ENCODE measurements at regions not wholly inside any gene's neighbourhood (a gene's known extent, or its start where the extent isn't known, plus 50 kb on each side); places are given as distances from the start of the nearest gene placed in this dataset.

DNA sequence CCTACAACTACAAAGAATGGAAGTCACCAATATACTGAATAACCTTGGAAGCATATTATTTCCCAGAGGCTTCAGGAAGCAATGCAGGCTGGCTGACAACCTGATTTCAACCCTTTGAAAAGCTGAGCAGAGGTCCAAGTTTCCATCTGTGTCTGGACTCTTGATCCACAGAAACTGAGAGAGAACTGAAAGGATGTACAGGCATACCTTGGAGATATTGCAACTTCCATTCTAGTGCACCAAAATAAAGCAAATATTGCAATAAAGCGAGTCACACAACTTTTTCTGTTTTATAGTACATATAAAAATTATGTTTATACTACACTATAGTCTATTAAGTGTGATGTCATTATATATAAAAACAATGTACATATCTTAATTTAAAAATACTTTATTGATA is 85.3 kb downstream of the TYW3 start:
- DNase-seq (ENCODE audit: insufficient read length, low spot score): no peak
- no peak for TF ChIP-seq CTCF (IDR thresholded peaks at IDR 0.05; ENCODE audit: insufficient read depth, missing control alignments)

DNA sequence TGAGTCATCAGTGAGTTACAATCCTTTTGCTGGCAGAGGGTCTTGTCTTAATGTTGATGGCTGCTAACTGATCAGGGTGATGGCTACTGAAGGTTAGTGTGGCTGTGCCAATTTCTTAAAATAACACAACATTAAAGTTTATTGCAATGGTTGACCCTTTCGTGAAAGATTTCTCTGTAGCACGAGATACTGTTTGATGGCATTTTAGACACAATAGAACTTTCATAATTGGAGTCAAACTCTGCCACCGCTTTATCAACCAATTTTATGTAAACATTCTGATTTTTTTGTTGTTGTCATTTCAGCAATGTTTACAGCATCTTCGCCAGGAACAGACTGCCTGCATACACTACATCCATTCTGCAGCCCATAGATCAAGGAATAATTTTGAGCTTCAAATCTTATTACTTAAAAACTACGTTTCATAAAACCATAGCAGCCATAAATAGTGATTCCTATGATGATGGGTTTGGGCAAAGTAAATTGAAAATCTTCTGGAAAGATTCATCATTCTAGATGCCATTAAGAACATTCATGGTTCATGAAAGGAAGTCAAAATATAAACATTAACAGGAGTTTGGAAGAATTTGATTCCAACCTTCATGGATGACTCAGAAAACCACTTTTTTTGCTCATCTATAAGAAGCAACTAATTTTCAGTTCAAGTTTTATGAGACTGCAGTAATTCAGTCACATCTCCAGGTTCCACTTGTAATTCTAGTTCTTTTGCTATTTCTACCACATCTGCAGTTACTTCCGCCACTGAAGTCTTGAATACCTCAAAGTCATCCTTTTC is 85.9 kb downstream of the TYW3 start:
- no peak for DNase-seq (ENCODE audit: insufficient read length, low spot score)
- no peak for TF ChIP-seq CTCF (IDR thresholded peaks at IDR 0.05; ENCODE audit: insufficient read depth, missing control alignments)
- no peak for FAIRE-seq

More for the DNA sequence above, 85.3 kb downstream of the TYW3 start:
- no peak for FAIRE-seq

DNA sequence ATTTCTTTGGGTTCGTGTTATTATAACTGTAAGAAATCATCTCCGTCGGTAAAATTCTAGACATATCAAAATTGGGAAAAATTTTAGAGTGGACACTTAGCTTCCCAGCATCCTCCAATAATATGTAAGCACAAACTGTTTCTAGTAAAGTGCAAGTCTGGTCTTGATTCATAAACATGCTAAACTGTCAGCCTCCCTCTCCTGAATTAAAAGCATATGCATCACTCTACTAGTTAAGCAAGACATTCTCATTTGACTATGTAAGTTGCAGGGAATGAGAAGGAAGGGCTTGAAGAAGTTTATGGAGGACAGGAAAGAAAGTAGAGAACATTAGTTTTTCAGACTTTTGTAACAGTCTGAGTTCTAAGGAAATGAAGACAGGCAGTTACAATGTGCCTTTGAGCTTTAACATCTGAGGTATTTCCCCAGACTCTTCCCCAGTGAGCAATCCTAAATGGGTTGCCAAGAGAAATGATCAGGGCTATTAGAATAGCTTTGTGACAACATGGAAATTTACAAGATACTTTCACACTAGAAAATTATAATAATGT is 90.0 kb downstream of the TYW3 start:
- no peak for FAIRE-seq
- no peak for TF ChIP-seq CTCF (IDR thresholded peaks at IDR 0.05; ENCODE audit: insufficient read depth, missing control alignments)

GRCh38 chr1:74824497-74825107 is 91.7 kb downstream of the TYW3 start:
- TF ChIP-seq CTCF (IDR thresholded peaks at IDR 0.05; ENCODE audit: insufficient read depth, missing control alignments): no peak
- no peak for DNase-seq (ENCODE audit: insufficient read length, low spot score)
- FAIRE-seq: no peak

More for the DNA sequence above, 90.0 kb downstream of the TYW3 start:
- no peak for DNase-seq (ENCODE audit: insufficient read length, low spot score)

- TF ChIP-seq CTCF (IDR thresholded peaks at IDR 0.05; ENCODE audit: insufficient read depth, missing control alignments): no peak
- DNase-seq (ENCODE audit: insufficient read length, low spot score) (no peak), FAIRE-seq (no peak)
These were observed 97.8 kb downstream of the TYW3 start for GRCh38 chr1:74830766-74831165.

DNA sequence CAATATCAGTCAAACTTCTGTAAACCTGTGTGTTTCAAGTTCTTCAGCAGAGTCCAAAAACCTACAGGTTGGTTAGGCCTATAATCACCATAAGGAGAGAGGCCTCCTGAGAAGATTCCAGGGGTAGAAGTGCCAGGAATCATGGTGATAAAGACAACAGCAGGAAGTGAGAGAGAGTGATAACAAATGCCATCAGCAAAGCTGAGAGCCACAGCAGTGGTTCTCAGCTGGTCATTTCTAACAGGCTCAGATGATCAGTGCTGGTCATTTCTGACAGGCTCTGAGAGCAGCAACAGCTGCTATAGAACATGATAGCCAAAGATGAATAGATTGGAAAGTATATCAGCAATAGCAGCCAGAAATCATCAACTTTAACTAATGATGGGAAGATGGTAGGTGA is 101.3 kb downstream of the TYW3 start:
- FAIRE-seq: no peak
- DNase-seq (ENCODE audit: insufficient read length, low spot score): no peak
- no peak for TF ChIP-seq CTCF (IDR thresholded peaks at IDR 0.05; ENCODE audit: insufficient read depth, missing control alignments)

GRCh38 chr1:74835051-74835450 is 102.1 kb downstream of the TYW3 start:
- FAIRE-seq (no peak), DNase-seq (ENCODE audit: insufficient read length, low spot score) (no peak)
- no peak for TF ChIP-seq CTCF (IDR thresholded peaks at IDR 0.05; ENCODE audit: insufficient read depth, missing control alignments)
